Activated CD4-positive, alpha-beta T cell treated with anti-CD3 and anti-CD28 coated beads, Interleukin-2, amount 10 ng/mL, durations not matched to agents 7 days and 5 days (primary cell): ENCODE measurements at regions not wholly inside any gene's neighbourhood (a gene's known extent, or its start where the extent isn't known, plus 50 kb on each side); places are given as distances from the start of the nearest gene placed in this dataset. TPM values are rescaled to one million over a fixed set of nuclear protein-coding genes. Genes with fewer than 3 reads are reported as not detected.

ENCODE experiments used
- microRNA-seq: library from miRNA; unstranded; fragments of <30 nt; microRNA quantifications from one replicate; pipeline ENCODE4 v1.2.0, GENCODE V29; 2021; ENCODE audit warnings: borderline microRNAs expressed, borderline replicate concordance

Small RNA genes lying in the stretch of these regions (microRNA-seq; reads per million reads assigned to microRNA genes)
- not detected for gene MIR563
